Activated naive CD4-positive, alpha-beta T cell treated with anti-CD3 and anti-CD28 coated beads, Interleukin-2, amount 50 U/mL, for 24 hours (primary cell): ENCODE measurements at regions not wholly inside any gene's neighbourhood (a gene's known extent, or its start where the extent isn't known, plus 50 kb on each side); places are given as distances from the start of the nearest gene placed in this dataset.

Source experiments
- H3K27ac Mint-ChIP-seq: one replicate; pipeline ENCODE4 v1.8.0; 2021; ENCODE audit warnings: mild to moderate bottlenecking, mixed read lengths
- H3K27me3 Mint-ChIP-seq: one replicate; pipeline ENCODE4 v1.8.0; 2021; ENCODE audit warnings: mixed read lengths
- H3K36me3 Mint-ChIP-seq: one replicate; pipeline ENCODE4 v1.8.0; 2021; ENCODE audit warnings: mixed read lengths
- H3K4me1 Mint-ChIP-seq: one replicate; pipeline ENCODE4 v1.8.0; 2021; ENCODE audit warnings: mixed read lengths
- H3K4me3 Mint-ChIP-seq: one replicate; pipeline ENCODE4 v1.8.0; 2021; ENCODE audit warnings: mild to moderate bottlenecking, mixed read lengths
- H3K9me3 Mint-ChIP-seq: one replicate; pipeline ENCODE4 v1.8.0; 2021; ENCODE audit warnings: mixed read lengths

DNA sequence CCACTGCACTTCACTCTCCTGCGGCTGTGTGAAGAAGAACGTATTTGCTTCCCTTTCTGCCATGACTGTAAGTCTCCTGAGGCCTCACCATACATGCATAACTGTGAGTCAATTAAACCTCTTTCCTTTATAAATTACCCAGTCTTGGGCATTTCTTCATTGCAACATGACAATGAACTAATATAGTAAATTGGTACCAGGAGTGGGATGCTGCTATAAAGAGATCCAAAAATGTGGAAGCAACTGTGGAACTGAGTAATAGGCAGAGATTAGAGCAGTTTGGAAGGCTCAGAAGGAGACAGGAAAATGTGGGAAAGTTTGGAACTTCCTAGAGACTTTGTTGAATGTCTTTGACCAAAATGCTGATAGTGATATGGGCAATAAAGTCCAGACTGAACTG is 1907.9 kb downstream of the MRPL39 start:
- Mint-ChIP-seq H3K36me3 (no peaks in the 10 kb centered on the region), H3K9me3 (peaks cover 14% of the 10 kb centered on the region), H3K27ac (no peak overlapping the region), H3K27me3 (peaks cover 2% of the 10 kb centered on the region), H3K4me3 (no peak overlapping the region), H3K4me1 (no peaks in the 10 kb centered on the region)

DNA sequence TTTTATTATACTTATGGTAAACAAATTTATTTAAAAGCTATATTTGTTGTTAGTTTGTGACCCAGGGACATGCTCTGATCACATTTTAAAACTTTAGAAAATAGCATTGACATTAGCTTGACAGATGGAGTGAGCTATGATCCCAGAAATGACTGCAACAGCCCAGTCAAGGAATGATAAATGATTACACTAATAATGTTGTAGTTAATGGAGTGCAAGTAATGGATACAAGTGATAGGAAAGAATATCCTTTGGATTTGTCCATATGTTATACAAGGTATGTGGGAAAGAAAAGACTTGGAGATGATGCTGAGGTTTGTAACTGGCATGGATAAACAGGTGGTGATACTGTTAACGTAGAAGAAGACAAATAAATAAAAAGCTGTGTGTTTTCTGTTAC is 1908.7 kb downstream of the MRPL39 start:
- Mint-ChIP-seq H3K9me3 (peaks cover 14% of the 10 kb centered on the region), H3K4me3 (no peak overlapping the region), H3K4me1 (no peaks in the 10 kb centered on the region), H3K36me3 (no peaks in the 10 kb centered on the region), H3K27ac (no peak overlapping the region), H3K27me3 (peaks cover 2% of the 10 kb centered on the region)

DNA sequence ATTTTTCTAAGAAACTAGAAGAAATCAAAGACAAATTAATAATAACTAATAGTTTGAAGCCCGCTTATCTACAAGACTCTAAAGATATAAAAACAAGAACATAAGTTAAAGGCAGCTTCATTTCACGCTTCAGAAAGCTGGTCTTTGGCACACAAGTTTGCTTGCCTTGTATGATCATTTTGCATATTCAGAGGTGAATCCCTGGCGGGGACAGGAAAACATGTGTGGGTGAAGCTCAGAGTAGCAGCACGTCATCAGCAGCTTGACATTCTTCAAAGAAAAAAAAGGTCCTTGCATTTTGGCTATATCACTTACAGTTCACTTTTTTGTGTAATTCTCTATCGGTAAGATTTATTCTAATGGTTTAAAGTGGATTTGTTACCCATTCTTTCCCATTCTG is 1911.8 kb downstream of the MRPL39 start:
- Mint-ChIP-seq H3K27me3 (peaks cover 2% of the 10 kb centered on the region), H3K4me3 (no peak overlapping the region), H3K9me3 (peaks cover 8% of the 10 kb centered on the region), H3K36me3 (no peaks in the 10 kb centered on the region), H3K4me1 (no peaks in the 10 kb centered on the region), H3K27ac (no peak overlapping the region)

DNA sequence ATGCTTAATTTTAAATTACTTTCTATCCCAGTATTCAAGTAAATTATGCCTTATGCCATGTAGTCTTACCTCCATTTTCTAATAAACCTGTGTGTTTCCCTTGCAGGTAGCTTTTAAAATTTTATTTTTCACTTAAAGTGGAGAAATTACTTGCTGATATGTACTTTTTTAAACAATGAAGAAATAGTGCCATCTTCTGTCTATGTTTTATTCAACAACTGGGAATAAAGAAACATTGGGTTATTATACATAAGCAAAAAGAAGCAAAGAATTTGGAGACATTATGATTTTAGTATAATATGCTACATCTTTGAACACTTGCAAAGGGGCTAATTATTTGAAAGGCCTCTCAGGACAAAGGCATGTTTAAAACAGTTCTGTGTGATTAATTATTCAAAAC is 1912.9 kb downstream of the MRPL39 start:
- Mint-ChIP-seq H3K4me3 (no peak overlapping the region), H3K4me1 (no peaks in the 10 kb centered on the region), H3K27me3 (peaks cover 2% of the 10 kb centered on the region), H3K9me3 (peaks cover 2% of the 10 kb centered on the region), H3K27ac (no peak overlapping the region), H3K36me3 (no peaks in the 10 kb centered on the region)

DNA sequence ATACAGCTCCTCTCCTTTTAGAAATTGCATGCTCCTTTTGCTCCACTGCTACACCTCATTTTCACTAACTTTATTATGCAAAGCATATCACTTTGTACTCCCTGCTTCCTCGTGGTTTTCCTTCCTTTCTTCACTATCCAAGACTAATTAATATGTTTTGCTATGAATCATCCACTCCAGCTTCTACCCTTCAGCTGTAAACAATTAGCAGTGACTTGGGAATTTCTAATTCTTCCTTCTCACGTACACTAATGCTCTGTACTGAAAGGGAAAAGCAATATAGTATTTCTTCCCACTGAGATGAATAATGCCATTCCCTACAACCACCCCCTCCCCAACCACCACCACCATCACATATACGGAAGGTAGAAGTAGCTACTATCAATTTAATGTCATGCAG is 1917.0 kb downstream of the MRPL39 start:
- Mint-ChIP-seq H3K36me3 (no peaks in the 10 kb centered on the region), H3K4me3 (no peak overlapping the region), H3K9me3 (no peaks in the 10 kb centered on the region), H3K27ac (no peak overlapping the region), H3K4me1 (no peaks in the 10 kb centered on the region), H3K27me3 (no peaks in the 10 kb centered on the region)

DNA sequence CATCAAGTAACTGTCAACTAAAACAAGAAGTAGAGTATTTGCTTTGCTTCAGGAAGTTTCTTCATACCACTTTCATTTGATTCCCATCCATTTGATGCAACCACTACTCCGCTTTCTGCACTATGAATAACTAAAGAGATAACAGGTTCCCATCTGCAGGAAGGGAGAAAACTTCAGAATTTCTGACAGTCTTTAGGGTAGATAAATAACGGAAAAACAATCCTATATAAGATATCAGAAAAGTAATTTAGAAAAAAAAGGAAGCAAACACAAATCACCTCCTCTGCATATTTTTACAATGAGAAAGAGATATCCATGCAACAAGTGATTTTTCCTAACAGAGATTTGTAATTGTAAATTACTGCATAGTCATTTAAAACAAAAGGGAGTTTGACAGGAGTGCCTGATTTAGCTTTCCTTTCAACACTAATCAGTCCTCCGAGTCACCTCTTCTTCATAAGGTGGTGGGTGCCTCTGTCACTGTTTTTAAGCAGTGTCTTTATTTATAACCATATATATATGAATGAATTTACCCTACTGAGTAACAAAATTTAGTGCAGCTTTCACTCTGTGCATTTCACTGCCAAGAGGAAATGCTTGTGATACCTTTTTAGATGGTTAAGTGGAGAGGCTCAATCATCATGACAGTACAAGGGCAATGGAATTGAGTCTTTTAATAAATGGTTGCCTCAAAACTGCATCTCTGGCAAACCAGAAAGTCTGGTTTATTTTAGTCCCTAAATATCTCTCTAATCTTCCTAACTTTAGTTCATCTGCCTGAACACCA is 1920.4 kb downstream of the MRPL39 start:
- no peak overlapping the region for H3K4me3 Mint-ChIP-seq
- H3K36me3 Mint-ChIP-seq, result no peaks in the 10 kb centered on the region
- no peaks in the 10 kb centered on the region for H3K27me3 Mint-ChIP-seq
- no peaks in the 10 kb centered on the region for H3K4me1 Mint-ChIP-seq
- no peaks in the 10 kb centered on the region for H3K9me3 Mint-ChIP-seq
- H3K27ac Mint-ChIP-seq, result no peak overlapping the region

DNA sequence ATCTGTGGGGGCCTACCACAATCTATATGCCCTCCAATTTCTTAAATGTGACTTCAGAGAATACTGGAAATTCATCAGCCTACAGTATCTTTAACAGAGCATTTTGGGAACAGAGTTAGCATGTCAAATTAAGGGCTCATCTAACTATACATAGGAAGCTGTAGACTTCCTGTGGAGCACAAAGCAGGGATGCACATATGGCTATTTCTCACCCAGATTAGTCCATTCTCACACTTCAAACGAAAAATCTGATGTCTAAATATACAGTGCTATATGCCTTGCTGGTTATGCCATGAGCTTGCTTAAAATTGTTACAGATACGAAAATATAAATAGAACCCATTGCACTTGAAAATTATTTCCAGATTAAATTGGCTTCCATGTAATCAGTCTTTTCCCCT is 1922.8 kb downstream of the MRPL39 start:
- Mint-ChIP-seq H3K27me3 (no peaks in the 10 kb centered on the region), H3K9me3 (no peaks in the 10 kb centered on the region), H3K4me3 (no peak overlapping the region), H3K4me1 (no peaks in the 10 kb centered on the region), H3K27ac (no peak overlapping the region), H3K36me3 (no peaks in the 10 kb centered on the region)

DNA sequence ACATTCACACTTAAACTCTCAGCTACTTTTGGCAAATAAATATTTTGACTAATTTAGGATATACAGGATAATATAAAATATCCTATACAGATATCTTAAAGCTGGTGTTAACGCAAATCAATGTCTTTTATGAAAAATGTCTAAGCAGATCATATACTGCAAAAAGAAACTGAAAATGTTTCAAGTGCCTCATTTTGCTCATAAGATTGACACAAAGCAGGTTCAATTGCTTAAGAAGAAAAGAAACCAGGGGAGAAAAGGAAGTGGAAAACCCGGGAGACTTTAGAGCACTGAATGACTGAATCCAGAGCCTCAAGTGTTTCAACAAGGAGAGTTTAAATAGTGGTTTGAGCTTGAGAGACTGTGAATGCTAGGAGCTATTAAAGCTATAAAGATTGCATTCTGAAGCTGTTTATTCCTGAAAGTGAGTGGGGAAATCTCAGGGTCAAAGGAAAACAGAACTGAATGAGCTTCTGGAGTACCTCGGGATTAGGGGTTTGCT is 1943.0 kb downstream of the MRPL39 start:
- Mint-ChIP-seq H3K27ac (no peak overlapping the region), H3K4me3 (no peak overlapping the region), H3K9me3 (no peaks in the 10 kb centered on the region), H3K4me1 (no peaks in the 10 kb centered on the region), H3K36me3 (no peaks in the 10 kb centered on the region), H3K27me3 (no peaks in the 10 kb centered on the region)

DNA sequence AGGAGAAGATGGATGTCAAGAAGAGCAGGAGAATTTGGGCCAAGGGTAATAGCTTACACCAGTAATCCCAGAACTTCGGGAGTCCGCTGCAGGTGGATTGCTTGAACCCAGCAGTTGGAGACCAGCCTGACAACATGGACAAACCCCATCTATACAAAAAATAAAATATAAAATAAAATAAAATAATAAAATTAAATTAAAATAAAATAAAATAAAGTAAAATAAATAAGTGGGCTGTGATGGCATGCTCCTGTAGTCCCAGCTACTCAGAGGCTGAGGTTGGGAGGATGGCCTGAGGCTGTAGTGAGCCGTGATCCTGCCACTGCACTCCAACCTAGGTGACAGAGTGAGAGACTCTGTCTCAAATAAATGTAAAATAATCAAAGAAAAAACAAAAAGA is 1946.7 kb downstream of the MRPL39 start:
- H3K9me3 Mint-ChIP-seq, result no peaks in the 10 kb centered on the region
- H3K27me3 Mint-ChIP-seq, result no peaks in the 10 kb centered on the region
- H3K27ac Mint-ChIP-seq, result no peak overlapping the region
- no peak overlapping the region for H3K4me3 Mint-ChIP-seq
- H3K36me3 Mint-ChIP-seq, result no peaks in the 10 kb centered on the region
- H3K4me1 Mint-ChIP-seq, result no peaks in the 10 kb centered on the region

DNA sequence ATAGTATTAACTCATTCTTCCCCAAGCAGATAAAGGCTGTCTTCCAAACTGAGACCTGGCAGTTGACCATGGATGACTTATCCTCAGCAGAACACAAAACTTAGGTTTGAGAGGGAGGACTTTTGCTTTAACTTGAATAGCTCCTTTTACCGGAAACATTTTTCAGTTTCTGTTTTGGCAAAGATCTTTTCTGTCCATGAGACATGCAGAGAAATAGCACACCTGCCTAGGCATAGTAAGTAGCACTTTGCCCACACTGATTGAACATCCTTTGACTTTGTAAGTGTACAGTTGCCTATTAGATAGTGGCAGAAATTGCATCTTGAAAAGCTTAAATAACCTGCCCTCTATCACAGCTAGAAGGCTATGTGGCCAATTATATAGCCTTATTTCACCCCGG is 1962.5 kb downstream of the MRPL39 start:
- H3K4me1 Mint-ChIP-seq, result no peaks in the 10 kb centered on the region
- no peaks in the 10 kb centered on the region for H3K27me3 Mint-ChIP-seq
- H3K9me3 Mint-ChIP-seq, result no peaks in the 10 kb centered on the region
- H3K36me3 Mint-ChIP-seq, result no peaks in the 10 kb centered on the region
- H3K27ac Mint-ChIP-seq, result no peak overlapping the region
- no peak overlapping the region for H3K4me3 Mint-ChIP-seq

DNA sequence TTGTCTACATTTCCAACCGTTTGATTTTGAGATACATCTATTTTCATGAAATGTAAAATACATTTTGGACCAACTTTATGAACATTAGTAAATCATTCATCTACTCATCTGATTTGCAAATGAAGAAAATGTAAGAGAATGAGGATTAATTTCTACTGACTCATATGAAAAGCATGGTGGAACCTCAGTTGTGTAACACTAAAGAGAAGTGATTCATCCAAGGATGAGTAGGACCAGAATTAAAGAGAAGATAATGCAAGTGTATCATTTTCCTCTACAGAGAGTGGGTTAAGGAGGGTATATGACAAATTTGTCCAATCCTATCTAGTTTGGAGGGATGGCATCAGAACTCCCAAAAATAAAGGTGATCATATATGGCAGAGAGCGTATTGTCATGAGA is 1967.6 kb downstream of the MRPL39 start:
- Mint-ChIP-seq H3K4me3 (no peak overlapping the region), H3K27ac (no peak overlapping the region), H3K36me3 (no peaks in the 10 kb centered on the region), H3K27me3 (no peaks in the 10 kb centered on the region), H3K4me1 (no peaks in the 10 kb centered on the region), H3K9me3 (no peaks in the 10 kb centered on the region)

DNA sequence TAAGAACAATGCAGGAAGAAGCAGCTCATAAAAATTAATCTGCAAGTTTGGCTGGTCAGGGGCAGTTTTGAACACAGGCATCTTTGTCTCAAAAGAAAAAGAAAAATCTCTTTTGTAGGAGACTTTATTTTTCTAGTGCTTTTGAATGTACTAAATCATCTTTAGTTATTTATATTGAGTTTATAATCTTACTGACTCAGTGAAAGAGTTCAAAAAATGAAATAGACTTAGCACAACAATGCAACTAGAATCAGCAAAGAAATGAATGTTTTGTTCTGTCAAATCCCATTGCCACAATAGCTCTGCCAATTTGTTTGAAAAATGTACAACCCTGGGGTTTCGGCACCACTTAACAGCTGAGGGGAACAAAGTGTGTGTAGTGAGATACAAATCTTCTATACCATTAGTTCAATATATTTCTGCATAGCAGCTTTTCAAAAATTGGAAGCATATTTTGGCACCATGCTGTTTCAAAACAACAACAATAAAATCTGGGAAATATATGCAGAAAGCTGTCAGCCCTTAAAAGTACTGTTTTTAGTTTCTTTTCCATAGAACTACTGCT is 1969.1 kb downstream of the MRPL39 start:
- Mint-ChIP-seq H3K4me1 (no peaks in the 10 kb centered on the region), H3K4me3 (no peak overlapping the region), H3K27ac (no peak overlapping the region), H3K27me3 (no peaks in the 10 kb centered on the region), H3K36me3 (no peaks in the 10 kb centered on the region), H3K9me3 (no peaks in the 10 kb centered on the region)

DNA sequence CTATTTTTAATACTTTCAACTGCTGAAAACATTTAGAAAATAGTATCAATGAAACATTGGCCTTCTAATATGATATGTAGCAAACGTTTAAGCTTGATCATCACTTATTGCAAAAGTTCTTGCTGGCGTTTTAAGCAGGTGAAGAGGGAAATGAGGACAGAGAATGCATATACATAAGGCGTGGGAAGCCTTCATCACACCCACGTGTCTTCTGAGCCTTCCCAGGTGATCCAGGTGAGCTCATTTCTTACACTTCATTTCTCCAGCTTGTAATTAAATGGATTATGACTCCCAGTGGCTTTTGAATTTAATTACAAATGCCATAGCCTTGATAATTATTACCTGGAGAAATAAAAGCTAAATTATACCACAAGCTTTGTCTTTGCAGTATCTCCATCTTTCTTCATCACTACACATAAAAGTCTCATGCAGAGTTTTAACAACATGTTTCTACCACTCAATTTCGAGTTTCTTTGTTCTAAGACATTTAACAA is 1973.8 kb downstream of the MRPL39 start:
- H3K9me3 Mint-ChIP-seq, result peaks cover 9% of the 10 kb centered on the region
- no peak overlapping the region for H3K4me3 Mint-ChIP-seq
- H3K4me1 Mint-ChIP-seq, result no peaks in the 10 kb centered on the region
- no peaks in the 10 kb centered on the region for H3K27me3 Mint-ChIP-seq
- no peaks in the 10 kb centered on the region for H3K36me3 Mint-ChIP-seq
- H3K27ac Mint-ChIP-seq, result no peak overlapping the region

DNA sequence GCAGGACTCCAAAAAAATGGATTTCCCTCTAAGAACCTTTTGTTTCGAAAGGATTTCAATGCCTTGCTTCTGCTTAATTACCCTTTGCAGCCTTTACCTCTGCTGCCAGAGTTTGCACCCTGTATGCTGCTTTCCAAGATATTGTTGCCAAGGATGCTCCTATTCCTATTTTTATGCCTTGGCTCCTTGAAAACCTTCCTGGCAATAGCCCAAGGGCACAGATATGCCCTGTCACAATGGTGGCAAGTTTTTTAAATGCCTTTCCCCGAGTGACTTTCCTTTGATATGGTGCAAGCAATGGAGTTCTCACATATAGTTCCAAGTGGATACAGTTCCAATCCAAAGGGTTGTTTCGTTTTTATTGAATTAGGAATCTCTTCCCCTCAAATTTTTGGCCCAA is 1983.0 kb downstream of the MRPL39 start:
- Mint-ChIP-seq H3K27me3 (no peaks in the 10 kb centered on the region), H3K36me3 (no peaks in the 10 kb centered on the region), H3K4me1 (no peaks in the 10 kb centered on the region)

DNA sequence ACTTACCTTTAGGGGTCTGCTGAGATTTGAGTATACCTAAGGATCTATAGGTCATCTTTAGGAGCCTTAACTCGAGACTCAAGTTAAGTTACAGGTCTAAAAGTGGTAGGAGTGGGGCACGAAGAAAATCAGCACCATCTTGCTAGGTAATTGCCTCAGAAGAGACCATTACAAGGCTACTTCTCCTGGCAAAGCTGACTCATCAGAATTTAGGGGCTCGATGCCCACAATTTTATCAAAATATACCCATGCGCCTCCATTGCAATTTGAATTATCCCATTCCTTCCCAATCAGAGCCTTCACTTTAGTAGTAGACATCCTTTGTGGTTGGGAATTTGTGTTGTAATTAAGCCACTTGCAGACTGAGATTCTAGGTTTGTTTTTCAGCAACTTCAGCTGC is 1994.3 kb downstream of the MRPL39 start:
- Mint-ChIP-seq H3K27ac (no peak overlapping the region), H3K9me3 (peaks cover 4% of the 10 kb centered on the region), H3K36me3 (no peaks in the 10 kb centered on the region), H3K27me3 (no peaks in the 10 kb centered on the region), H3K4me1 (no peaks in the 10 kb centered on the region), H3K4me3 (no peak overlapping the region)

More for the DNA sequence above, 1983.0 kb downstream of the MRPL39 start:
- Mint-ChIP-seq H3K27ac (no peak overlapping the region), H3K9me3 (no peaks in the 10 kb centered on the region), H3K4me3 (no peak overlapping the region)

DNA sequence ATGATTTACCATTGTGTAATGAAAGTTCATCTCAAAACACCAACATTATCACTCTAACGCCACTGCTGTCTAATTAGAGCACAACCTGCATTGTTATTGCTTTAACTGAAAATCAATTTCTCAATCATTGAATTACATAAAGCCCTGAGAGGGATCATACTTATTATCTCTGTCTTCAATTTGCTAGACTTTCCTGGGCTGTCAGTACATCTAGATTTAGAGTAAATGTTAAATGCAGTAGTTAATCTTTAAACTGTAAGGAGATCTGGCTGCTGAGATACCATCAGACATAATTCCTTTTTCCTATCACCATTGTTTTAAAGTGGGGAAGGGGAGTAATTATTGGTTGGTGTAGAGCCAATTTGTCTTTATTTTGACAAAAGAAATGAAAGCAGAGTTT is 1995.1 kb downstream of the MRPL39 start:
- Mint-ChIP-seq H3K4me1 (no peaks in the 10 kb centered on the region), H3K36me3 (no peaks in the 10 kb centered on the region), H3K9me3 (peaks cover 4% of the 10 kb centered on the region)

More for the DNA sequence above, 1995.1 kb downstream of the MRPL39 start:
- Mint-ChIP-seq H3K27ac (no peak overlapping the region), H3K27me3 (no peaks in the 10 kb centered on the region), H3K4me3 (no peak overlapping the region)
